Astrocyte (in vitro differentiated cells and primary cell): ENCODE measurements at regions not wholly inside any gene's neighbourhood (a gene's known extent, or its start where the extent isn't known, plus 50 kb on each side); places are given as distances from the start of the nearest gene placed in this dataset.

Experiments
- EZH2 ChIP-seq: IDR thresholded peaks from 2 replicates; pipeline ENCODE4 v1.6.1; 2012; ENCODE audit warnings: mild to moderate bottlenecking, low read length, inconsistent platforms; ENCODE audit not compliant: insufficient read depth
- TF ChIP-seq, protein P1 (sequence below): IDR thresholded peaks from 2 replicates; pipeline ENCODE4 v1.5.1; 2011; ENCODE audit warnings: low read depth, mild to moderate bottlenecking, inconsistent platforms, low read length, moderate library complexity; ENCODE audit not compliant: insufficient read depth

DNA sequence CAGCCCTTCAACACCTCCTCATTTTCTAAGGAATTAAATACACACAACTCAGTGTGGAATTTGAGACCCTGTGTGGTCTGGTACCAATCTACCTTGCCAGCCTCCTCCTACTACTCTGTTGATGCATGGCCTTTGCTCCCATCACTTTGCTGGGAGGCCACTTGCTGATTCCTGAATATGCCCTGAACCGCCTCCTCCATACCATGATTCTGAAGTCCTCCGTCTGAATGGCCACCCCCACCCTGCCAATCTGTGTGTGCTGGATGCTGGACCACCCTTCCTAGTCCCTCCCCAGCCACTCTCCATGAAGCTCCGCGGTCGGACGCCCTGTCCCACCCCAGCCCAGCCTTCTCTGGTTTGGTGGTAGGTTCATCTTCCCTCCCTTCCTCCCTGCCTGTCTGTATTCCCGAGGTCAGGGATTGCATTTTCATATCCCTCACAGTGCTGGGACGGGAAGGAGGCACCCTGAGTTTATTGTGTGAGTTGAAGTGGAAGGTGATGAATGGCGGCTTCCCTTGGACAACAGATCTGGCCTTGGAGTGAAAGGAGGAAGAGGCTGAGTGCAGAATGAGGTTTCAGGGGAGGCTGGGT lies 138.3 kb downstream of the CDC5L start:
- TF ChIP-seq, protein P1, sequence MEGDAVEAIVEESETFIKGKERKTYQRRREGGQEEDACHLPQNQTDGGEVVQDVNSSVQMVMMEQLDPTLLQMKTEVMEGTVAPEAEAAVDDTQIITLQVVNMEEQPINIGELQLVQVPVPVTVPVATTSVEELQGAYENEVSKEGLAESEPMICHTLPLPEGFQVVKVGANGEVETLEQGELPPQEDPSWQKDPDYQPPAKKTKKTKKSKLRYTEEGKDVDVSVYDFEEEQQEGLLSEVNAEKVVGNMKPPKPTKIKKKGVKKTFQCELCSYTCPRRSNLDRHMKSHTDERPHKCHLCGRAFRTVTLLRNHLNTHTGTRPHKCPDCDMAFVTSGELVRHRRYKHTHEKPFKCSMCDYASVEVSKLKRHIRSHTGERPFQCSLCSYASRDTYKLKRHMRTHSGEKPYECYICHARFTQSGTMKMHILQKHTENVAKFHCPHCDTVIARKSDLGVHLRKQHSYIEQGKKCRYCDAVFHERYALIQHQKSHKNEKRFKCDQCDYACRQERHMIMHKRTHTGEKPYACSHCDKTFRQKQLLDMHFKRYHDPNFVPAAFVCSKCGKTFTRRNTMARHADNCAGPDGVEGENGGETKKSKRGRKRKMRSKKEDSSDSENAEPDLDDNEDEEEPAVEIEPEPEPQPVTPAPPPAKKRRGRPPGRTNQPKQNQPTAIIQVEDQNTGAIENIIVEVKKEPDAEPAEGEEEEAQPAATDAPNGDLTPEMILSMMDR: no peak
- no peak for TF ChIP-seq EZH2
